Gastroesophageal sphincter (tissue), 4 donors: ENCODE measurements at regions not wholly inside any gene's neighbourhood (a gene's known extent, or its start where the extent isn't known, plus 50 kb on each side); places are given as distances from the start of the nearest gene placed in this dataset.

ENCODE experiments used
- ATAC-seq: fragments of 150-250 bp; one replicate; pipeline ENCODE4 v1.9.1; 2016; ENCODE audit warnings: mild to moderate bottlenecking, moderate library complexity
- H3K27ac ChIP-seq, 4 donors: fragments of 200-600 bp; sonication (generic) in 3 of 4; 1 replicate in 3 of 4; 2 replicates in 1 of 4; pipeline ENCODE4 v1.5.1; 2016 to 2019
- H3K27me3 ChIP-seq: fragments of 200-600 bp; sonication (generic); one replicate; pipeline ENCODE4 v1.5.1; 2019
- H3K36me3 ChIP-seq, 2 donors: fragments of 200-600 bp; sonication (generic); one replicate each; pipeline ENCODE4 v1.5.1; 2019; ENCODE audit warnings: control low read depth in 1 of 2
- H3K4me1 ChIP-seq, 3 donors: fragments of 200-600 bp; sonication (generic); 1 replicate in 2 of 3; 2 replicates in 1 of 3; pipeline ENCODE4 v1.5.1; 2016 to 2019; ENCODE audit warnings: control low read depth in 2 of 3
- H3K4me3 ChIP-seq, 2 donors: fragments of 200-600 bp; sonication (generic); one replicate each; pipeline ENCODE4 v1.5.1; 2019; ENCODE audit warnings: mild to moderate bottlenecking in 1 of 2, moderate library complexity in 1 of 2
- H3K9me3 ChIP-seq, 3 donors: fragments of 200-600 bp; sonication (generic); one replicate each; pipeline ENCODE4 v1.5.1; 2017 to 2019; ENCODE audit warnings: control low read depth in 2 of 3
- CTCF ChIP-seq, 4 experiments: fragments of 200-600 bp in 2 of 4; fragments of 450-650 bp in 2 of 4; sonication (generic) in 1 of 4; IDR thresholded peaks; one replicate each; pipeline ENCODE4 v1.5.1; 2017 to 2019; ENCODE audit warnings: antibody characterized with exemption in 4 of 4, mild to moderate bottlenecking in 2 of 4, moderate library complexity in 2 of 4
- EP300 ChIP-seq: sonication (generic); formaldehyde crosslinking; IDR thresholded peaks from one replicate; pipeline ENCODE4 v1.6.1; 2017; ENCODE audit warnings: antibody characterized with exemption, mild to moderate bottlenecking
- POLR2A ChIP-seq, 2 donors: fragments of 450-650 bp; IDR thresholded peaks; one replicate each; pipeline ENCODE4 v1.6.1; 2017; ENCODE audit warnings: antibody characterized with exemption in 2 of 2, mild to moderate bottlenecking in 2 of 2, moderate library complexity in 1 of 2
- POLR2AphosphoS5 ChIP-seq: sonication (generic); formaldehyde crosslinking; IDR thresholded peaks from one replicate; pipeline ENCODE4 v1.6.1; 2017; ENCODE audit warnings: antibody characterized with exemption
- WGBS, 2 donors: methylation state at CpG; one replicate each; pipeline ENCODE4 v1.1.5; 2018; ENCODE audit warnings: low coverage in 1 of 2; 5-methylcytosine and 5-hydroxymethylcytosine counted together

GRCh38 chr3:25246913-25247312 is 181.2 kb upstream of the RARB start:
- Histone ChIP-seq H3K4me3 (no peak overlapping the region), H3K36me3 (no peaks in the 10 kb centered on the region), H3K4me1 (no peaks in the 10 kb centered on the region), H3K9me3 (peaks cover 0 to 34% (median 0%) of the 10 kb centered on the region in 3 donors), H3K27ac (no peak overlapping the region), H3K27me3 (no peaks in the 10 kb centered on the region)
- ATAC-seq, result no peak
- 42% methylated on average over 2 of the region's 5 CpGs; no CpG with 5 or more reads in 1 of the 2 donors for WGBS, 2 donors
- TF ChIP-seq CTCF (IDR thresholded peaks at IDR 0.05), result no peak
- TF ChIP-seq EP300, result no peak
- no peak for TF ChIP-seq POLR2A (IDR thresholded peaks at IDR 0.05)
- no peak for TF ChIP-seq POLR2AphosphoS5

- WGBS, 2 donors, result 88 to 94% methylated on average over 1 of the region's 1 CpG
- Histone ChIP-seq H3K9me3 (peaks cover 0 to 45% (median 0%) of the 10 kb centered on the region in 3 donors), H3K36me3 (no peaks in the 10 kb centered on the region), H3K27me3 (no peaks in the 10 kb centered on the region), H3K4me3 (no peak overlapping the region), H3K4me1 (no peaks in the 10 kb centered on the region), H3K27ac (no peak overlapping the region)
- no peak for ATAC-seq
- TF ChIP-seq POLR2AphosphoS5 (no peak), CTCF (IDR thresholded peaks at IDR 0.05) (no peak), POLR2A (IDR thresholded peaks at IDR 0.05) (no peak), EP300 (no peak)
Measured at GRCh38 chr3:25252291-25252690, 175.8 kb upstream of the RARB start.

- TF ChIP-seq POLR2AphosphoS5 (no peak), EP300 (no peak)
- 34 to 65% methylated on average over 2 of the region's 2 CpGs for WGBS, 2 donors
- Histone ChIP-seq H3K4me1 (no peaks in the 10 kb centered on the region), H3K27me3 (no peaks in the 10 kb centered on the region), H3K9me3 (peaks cover 0 to 10% (median 0%) of the 10 kb centered on the region in 3 donors), H3K36me3 (no peaks in the 10 kb centered on the region), H3K4me3 (no peak overlapping the region), H3K27ac (no peak overlapping the region)
- ATAC-seq, result no peak
Measured at GRCh38 chr3:25257026-25257425, 171.0 kb upstream of the RARB start.

GRCh38 chr3:25259871-25260270 is 168.2 kb upstream of the RARB start:
- Histone ChIP-seq H3K27me3 (no peaks in the 10 kb centered on the region), H3K9me3 (no peaks in the 10 kb centered on the region), H3K36me3 (no peaks in the 10 kb centered on the region), H3K4me1 (no peaks in the 10 kb centered on the region), H3K27ac (no peak overlapping the region), H3K4me3 (no peak overlapping the region)
- 13 to 21% methylated on average over 1 to 3 of the region's 3 CpGs for WGBS, 2 donors
- no peak for ATAC-seq
- no peak for TF ChIP-seq POLR2AphosphoS5
- TF ChIP-seq EP300, result no peak
- TF ChIP-seq CTCF (IDR thresholded peaks at IDR 0.05), result no peak
- TF ChIP-seq POLR2A (IDR thresholded peaks at IDR 0.05), result no peak

- no peak for ATAC-seq
- no peaks in the 10 kb centered on the region for H3K9me3 ChIP-seq
- no peak overlapping the region for H3K4me3 ChIP-seq
- WGBS, 2 donors, result 92 to 97% methylated on average over 5 to 6 of the region's 6 CpGs
- no peak for TF ChIP-seq POLR2A (IDR thresholded peaks at IDR 0.05)
- no peak for TF ChIP-seq EP300
- TF ChIP-seq POLR2AphosphoS5, result no peak
- no peak for TF ChIP-seq CTCF (IDR thresholded peaks at IDR 0.05)
- no peak overlapping the region for H3K27ac ChIP-seq
- H3K4me1 ChIP-seq, result peaks cover 0 to 10% (median 5%) of the 10 kb centered on the region in 3 donors
- no peaks in the 10 kb centered on the region for H3K27me3 ChIP-seq
- H3K36me3 ChIP-seq, result no peaks in the 10 kb centered on the region
Measured at GRCh38 chr3:25262322-25262721, 165.7 kb upstream of the RARB start.
